OCI-LY7 (cell line): ENCODE measurements at regions not wholly inside any gene's neighbourhood (a gene's known extent, or its start where the extent isn't known, plus 50 kb on each side); places are given as distances from the start of the nearest gene placed in this dataset.
A peak's percentile ranks its signal among the peaks of the same experiment; 100 is the strongest.

Experiments
- BruUV-seq: library from RNA; stranded (reverse); fragments of 400-500 nt; replicated peaks from 2 replicates; lab custom pipeline; 2021; lab: Mats Ljungman, UMichigan
- CTCF ChIA-PET: fragments of 300-600 bp; sonication (Branson Sonifier 250); formaldehyde crosslinking; loops from one replicate; lab custom pipeline; 2022; ENCODE audit warnings: antibody characterized with exemption; ENCODE audit not compliant: unreplicated experiment; lab: Charles Lee
- POLR2A ChIA-PET: fragments of 300-600 bp; sonication (Branson Sonifier 250); formaldehyde crosslinking; loops from one replicate; lab custom pipeline; 2022; ENCODE audit warnings: antibody characterized with exemption; lab: Charles Lee
- DNase-seq: peaks from one replicate; pipeline ENCODE4 v3.0.0-alpha.2; 2015; ENCODE audit warnings: low spot score
- H2AFZ ChIP-seq: fragments of 200-600 bp; sonication (generic), shearing (Covaris generic); 2 replicates; pipeline ENCODE4 v1.6.1; 2014; ENCODE audit warnings: mild to moderate bottlenecking, antibody characterized with exemption, low read length, moderate library complexity
- H3K27ac ChIP-seq: fragments of 200-600 bp; sonication (generic); 2 replicates; pipeline ENCODE4 v1.5.1; 2014; ENCODE audit warnings: mixed run types, low read depth, mild to moderate bottlenecking, moderate library complexity, low read length, inconsistent platforms; ENCODE audit not compliant: poor library complexity, severe bottlenecking
- H3K36me3 ChIP-seq: fragments of 200-600 bp; sonication (generic); 2 replicates; pipeline ENCODE4 v1.6.1; 2014; ENCODE audit warnings: mild to moderate bottlenecking, antibody characterized with exemption, low read length, moderate library complexity, mixed read lengths; ENCODE audit not compliant: insufficient read depth
- H3K4me1 ChIP-seq: fragments of 200-600 bp; sonication (generic); 2 replicates; pipeline ENCODE4 v1.5.1; 2014; ENCODE audit warnings: mild to moderate bottlenecking, low read length; ENCODE audit not compliant: insufficient read depth, poor library complexity, severe bottlenecking
- H3K4me2 ChIP-seq: fragments of 200-600 bp; sonication (generic); 2 replicates; pipeline ENCODE4 v1.6.1; 2014; ENCODE audit warnings: mild to moderate bottlenecking, low read length
- H3K4me3 ChIP-seq: fragments of 200-600 bp; sonication (generic); 2 replicates; pipeline ENCODE4 v1.5.1; 2014; ENCODE audit warnings: mild to moderate bottlenecking, low read depth, low read length; ENCODE audit not compliant: poor library complexity, severe bottlenecking
- H3K79me2 ChIP-seq: fragments of 200-600 bp; sonication (generic); 2 replicates; pipeline ENCODE4 v1.6.1; 2016; ENCODE audit warnings: low read depth, mild to moderate bottlenecking, low read length, moderate library complexity, mixed read lengths; ENCODE audit not compliant: insufficient read depth
- H3K9me2 ChIP-seq: fragments of 200-600 bp; sonication (generic); 2 replicates; pipeline ENCODE4 v1.6.1; 2016; ENCODE audit warnings: mild to moderate bottlenecking, low read length, mixed read lengths; ENCODE audit not compliant: insufficient read depth
- H3K9me3 ChIP-seq: fragments of 200-600 bp; sonication (generic); 2 replicates; pipeline ENCODE4 v1.6.1; 2014; ENCODE audit warnings: mild to moderate bottlenecking, mixed run types, low read length, mixed read lengths
- H4K20me1 ChIP-seq: fragments of 200-600 bp; sonication (generic); 2 replicates; pipeline ENCODE4 v1.6.1; 2014; ENCODE audit warnings: mild to moderate bottlenecking, antibody characterized with exemption, low read length, moderate library complexity, mixed read lengths; ENCODE audit not compliant: insufficient read depth
- EZH2phosphoT487 ChIP-seq: fragments of 200-600 bp; sonication (generic); IDR thresholded peaks from 2 replicates; pipeline ENCODE4 v1.6.1; 2018; ENCODE audit warnings: low read depth, borderline replicate concordance, mild to moderate bottlenecking, mixed run types, antibody characterized with exemption, low read length, moderate library complexity, mixed read lengths
- intact Hi-C: fragments of 100-400 bp; cut with micrococcal nuclease; formaldehyde crosslinking; loops from one replicate; pipeline ENCODE4 v1.10.0; 2022; ENCODE audit not compliant: unreplicated experiment
- TF ChIP-seq, protein P1 (sequence below): fragments of 200-600 bp; sonication (generic); conservative IDR thresholded peaks from 2 replicates; pipeline ENCODE4 v1.5.1; 2014; ENCODE audit warnings: mild to moderate bottlenecking, antibody characterized with exemption, low read length, moderate library complexity, mixed read lengths

GRCh38 chr16:79772784-79773183, 172.2 kb upstream of the MAF start:
- Histone ChIP-seq H3K36me3 (no peaks in the 10 kb centered on the region), H2AFZ (no peak overlapping the region), H3K4me1 (no peaks in the 10 kb centered on the region), H3K9me2 (no peaks in the 10 kb centered on the region), H3K9me3 (no peaks in the 10 kb centered on the region), H3K4me2 (no peak overlapping the region), H3K4me3 (no peak overlapping the region), H3K27ac (no peak overlapping the region), H4K20me1 (no peaks in the 10 kb centered on the region), H3K79me2 (no peaks in the 10 kb centered on the region)
- BruUV-seq, result no TSS peak
- ChIA-PET CTCF (no interaction called here), POLR2A (no interaction called here)
- intact Hi-C loops, result no loop called here
- TF ChIP-seq, protein P1, sequence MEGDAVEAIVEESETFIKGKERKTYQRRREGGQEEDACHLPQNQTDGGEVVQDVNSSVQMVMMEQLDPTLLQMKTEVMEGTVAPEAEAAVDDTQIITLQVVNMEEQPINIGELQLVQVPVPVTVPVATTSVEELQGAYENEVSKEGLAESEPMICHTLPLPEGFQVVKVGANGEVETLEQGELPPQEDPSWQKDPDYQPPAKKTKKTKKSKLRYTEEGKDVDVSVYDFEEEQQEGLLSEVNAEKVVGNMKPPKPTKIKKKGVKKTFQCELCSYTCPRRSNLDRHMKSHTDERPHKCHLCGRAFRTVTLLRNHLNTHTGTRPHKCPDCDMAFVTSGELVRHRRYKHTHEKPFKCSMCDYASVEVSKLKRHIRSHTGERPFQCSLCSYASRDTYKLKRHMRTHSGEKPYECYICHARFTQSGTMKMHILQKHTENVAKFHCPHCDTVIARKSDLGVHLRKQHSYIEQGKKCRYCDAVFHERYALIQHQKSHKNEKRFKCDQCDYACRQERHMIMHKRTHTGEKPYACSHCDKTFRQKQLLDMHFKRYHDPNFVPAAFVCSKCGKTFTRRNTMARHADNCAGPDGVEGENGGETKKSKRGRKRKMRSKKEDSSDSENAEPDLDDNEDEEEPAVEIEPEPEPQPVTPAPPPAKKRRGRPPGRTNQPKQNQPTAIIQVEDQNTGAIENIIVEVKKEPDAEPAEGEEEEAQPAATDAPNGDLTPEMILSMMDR, result no peak
- TF ChIP-seq EZH2phosphoT487, result no peak
- DNase-seq, result no peak

- Histone ChIP-seq H3K4me2 (no peak overlapping the region), H3K27ac (no peak overlapping the region), H3K9me2 (no peaks in the 10 kb centered on the region), H3K79me2 (no peaks in the 10 kb centered on the region), H3K4me1 (no peaks in the 10 kb centered on the region), H3K36me3 (no peaks in the 10 kb centered on the region), H4K20me1 (no peaks in the 10 kb centered on the region), H3K4me3 (no peak overlapping the region), H3K9me3 (no peaks in the 10 kb centered on the region), H2AFZ (no peak overlapping the region)
- no peak for DNase-seq
- CTCF ChIA-PET, result no interaction called here
- TF ChIP-seq EZH2phosphoT487, result no peak
- TF ChIP-seq, protein P1, result no peak
- BruUV-seq, result no TSS peak
- intact Hi-C loops, result no loop called here
- POLR2A ChIA-PET, result no interaction called here
Observed at GRCh38 chr16:79772048-79772447, 171.5 kb upstream of the MAF start.

GRCh38 chr16:79770244-79771064, 169.9 kb upstream of the MAF start:
- H3K27ac ChIP-seq, result no peak overlapping the region
- BruUV-seq, result no TSS peak
- CTCF ChIA-PET, result no interaction called here
- H3K9me3 ChIP-seq, result no peaks in the 10 kb centered on the region
- intact Hi-C loops, result no loop called here
- peak overlapping the region; percentile 71 for H2AFZ ChIP-seq
- H4K20me1 ChIP-seq, result no peaks in the 10 kb centered on the region
- H3K36me3 ChIP-seq, result no peaks in the 10 kb centered on the region
- peak overlapping the region; percentile 59 for H3K4me3 ChIP-seq
- H3K4me2 ChIP-seq, result peak overlapping the region; percentile 54
- TF ChIP-seq EZH2phosphoT487, result no peak
- TF ChIP-seq, protein P1, result no peak
- H3K9me2 ChIP-seq, result no peaks in the 10 kb centered on the region
- no peaks in the 10 kb centered on the region for H3K4me1 ChIP-seq
- POLR2A ChIA-PET, result interaction anchor here (0.5 to 1.0 kb wide), 5 partner anchors 9 to 812 kb away, joined by 3 to 4 read pairs (median 4); no protein-coding TSS in a partner anchor
- H3K79me2 ChIP-seq, result no peaks in the 10 kb centered on the region
- DNase-seq, result peak; percentile 72
